H9 (cell line): ENCODE measurements at regions not wholly inside any gene's neighbourhood (a gene's known extent, or its start where the extent isn't known, plus 50 kb on each side); places are given as distances from the start of the nearest gene placed in this dataset.
"Not testable (repeated sequence)": the region's sequence is repeated elsewhere in the genome, so short reads cannot be mapped to it uniquely, and the experiment has no call there.

ENCODE experiments used
- DNase-seq: peaks from one replicate; pipeline ENCODE4 v3.0.0-alpha.2; 2017
- H2AFZ ChIP-seq: one replicate; pipeline ENCODE4 v1.6.1; 2013; ENCODE audit warnings: mild to moderate bottlenecking, low read length, control low read depth, moderate library complexity
- H2AK5ac ChIP-seq: 2 replicates; pipeline ENCODE4 v1.6.1; 2013; ENCODE audit warnings: low read length, control low read depth, mixed read lengths; ENCODE audit not compliant: insufficient read length
- H2BK120ac ChIP-seq: one replicate; pipeline ENCODE4 v1.6.1; 2013; ENCODE audit warnings: low read depth, mild to moderate bottlenecking, low read length, control low read depth, inconsistent platforms; ENCODE audit not compliant: poor library complexity, severe bottlenecking
- H2BK12ac ChIP-seq: 2 replicates; pipeline ENCODE4 v1.6.1; 2013; ENCODE audit warnings: low read length, control low read depth, mixed read lengths, low read depth; ENCODE audit not compliant: insufficient read length
- H2BK15ac ChIP-seq: 2 replicates; pipeline ENCODE4 v1.6.1; 2013; ENCODE audit warnings: low read depth, low read length, control low read depth
- H2BK20ac ChIP-seq: one replicate; pipeline ENCODE4 v1.6.1; 2013; ENCODE audit warnings: low read depth, mild to moderate bottlenecking, low read length, control low read depth, inconsistent platforms; ENCODE audit not compliant: poor library complexity, severe bottlenecking
- H2BK5ac ChIP-seq: 2 replicates; pipeline ENCODE4 v1.6.1; 2013; ENCODE audit warnings: low read length, control low read depth, mixed read lengths; ENCODE audit not compliant: insufficient read length
- H3K14ac ChIP-seq: 2 replicates; pipeline ENCODE4 v1.6.1; 2013; ENCODE audit warnings: low read length, control low read depth; ENCODE audit not compliant: insufficient read depth
- H3K18ac ChIP-seq: 2 replicates; pipeline ENCODE4 v1.6.1; 2013; ENCODE audit warnings: low read depth, mild to moderate bottlenecking, mixed read lengths, low read length, control low read depth; ENCODE audit not compliant: insufficient read length
- H3K23ac ChIP-seq: 2 replicates; pipeline ENCODE4 v1.6.1; 2013; ENCODE audit warnings: low read length, control low read depth, mixed read lengths, low read depth; ENCODE audit not compliant: insufficient read length
- H3K23me2 ChIP-seq: 2 replicates; pipeline ENCODE4 v1.6.1; 2013; ENCODE audit warnings: low read depth, mild to moderate bottlenecking, mixed read lengths, low read length, control low read depth; ENCODE audit not compliant: insufficient read length, poor library complexity, severe bottlenecking
- H3K27ac ChIP-seq: 2 replicates; pipeline ENCODE4 v1.5.1; 2013; ENCODE audit warnings: low read length, control low read depth, mixed read lengths, low read depth; ENCODE audit not compliant: insufficient read length
- H3K27me3 ChIP-seq: 2 replicates; pipeline ENCODE4 v1.6.1; 2013; ENCODE audit warnings: low read length, control low read depth, inconsistent platforms; ENCODE audit not compliant: insufficient read depth
- H3K4ac ChIP-seq: 2 replicates; pipeline ENCODE4 v1.6.1; 2013; ENCODE audit warnings: low read depth, mild to moderate bottlenecking, control low read depth, inconsistent platforms, low read length, moderate library complexity
- H3K4me1 ChIP-seq: 2 replicates; pipeline ENCODE4 v1.6.1; 2013; ENCODE audit warnings: low read length, control low read depth, inconsistent platforms; ENCODE audit not compliant: insufficient read depth
- H3K4me2 ChIP-seq: 2 replicates; pipeline ENCODE4 v1.6.1; 2013; ENCODE audit warnings: low read length, control low read depth, mixed read lengths; ENCODE audit not compliant: insufficient read length, insufficient read depth
- H3K56ac ChIP-seq: 2 replicates; pipeline ENCODE4 v1.6.1; 2013; ENCODE audit warnings: low read depth, mild to moderate bottlenecking, mixed read lengths, low read length, control low read depth; ENCODE audit not compliant: insufficient read length
- H3K79me1 ChIP-seq: 2 replicates; pipeline ENCODE4 v1.6.1; 2013; ENCODE audit warnings: low read depth, mild to moderate bottlenecking, moderate library complexity, low read length, control low read depth, inconsistent platforms; ENCODE audit not compliant: insufficient read depth, poor library complexity, severe bottlenecking
- H3K79me2 ChIP-seq: 2 replicates; pipeline ENCODE4 v1.6.1; 2013; ENCODE audit warnings: low read length, control low read depth, inconsistent platforms; ENCODE audit not compliant: insufficient read depth
- H3K9ac ChIP-seq: 2 replicates; pipeline ENCODE4 v1.6.1; 2013; ENCODE audit warnings: low read length, control low read depth, mixed read lengths; ENCODE audit not compliant: insufficient read length; ENCODE audit errors: extremely low read depth
- H3K9me3 ChIP-seq: one replicate; pipeline ENCODE4 v1.6.1; 2013; ENCODE audit warnings: low read depth, low read length, inconsistent platforms; ENCODE audit not compliant: control insufficient read depth
- H3T11ph ChIP-seq: one replicate; pipeline ENCODE4 v1.6.1; 2013; ENCODE audit warnings: mild to moderate bottlenecking, low read length, control low read depth, inconsistent platforms
- H4K20me1 ChIP-seq: one replicate; pipeline ENCODE4 v1.6.1; 2013; ENCODE audit not compliant: control insufficient read depth, insufficient read length, insufficient read depth
- H4K5ac ChIP-seq: 2 replicates; pipeline ENCODE4 v1.6.1; 2013; ENCODE audit warnings: low read depth, mild to moderate bottlenecking, mixed read lengths, low read length, control low read depth; ENCODE audit not compliant: insufficient read length
- H4K8ac ChIP-seq: replicated peaks from 2 replicates; pipeline ENCODE4 v1.6.1; 2013; ENCODE audit warnings: low read length, control low read depth, mixed read lengths, low read depth; ENCODE audit not compliant: insufficient read length
- H4K91ac ChIP-seq: 2 replicates; pipeline ENCODE4 v1.6.1; 2013; ENCODE audit warnings: low read depth, mild to moderate bottlenecking, moderate library complexity, mixed read lengths, low read length, control low read depth; ENCODE audit not compliant: insufficient read length
- H3K27ac Mint-ChIP-seq, 3 experiments: 2 replicates in 2 of 3; 3 replicates in 1 of 3; pipeline ENCODE4 v1.8.0; 2020 to 2021; ENCODE audit warnings: mixed read lengths in 3 of 3, mild to moderate bottlenecking in 1 of 3, moderate library complexity in 1 of 3
- H3K27me3 Mint-ChIP-seq: 2 replicates; pipeline ENCODE4 v1.8.0; 2021; ENCODE audit warnings: low read depth, mild to moderate bottlenecking, moderate library complexity, mixed read lengths
- H3K36me3 Mint-ChIP-seq, 3 experiments: 2 replicates in 2 of 3; 3 replicates in 1 of 3; pipeline ENCODE4 v1.8.0; 2020 to 2021; ENCODE audit warnings: low read depth in 3 of 3, mixed read lengths in 3 of 3; ENCODE audit not compliant: insufficient read depth in 1 of 3
- H3K4me1 Mint-ChIP-seq, 2 experiments: 2 replicates each; pipeline ENCODE4 v1.8.0; 2020; ENCODE audit warnings: mixed read lengths in 2 of 2
- H3K4me3 Mint-ChIP-seq, 2 experiments: 2 replicates in 1 of 2; 3 replicates in 1 of 2; pipeline ENCODE4 v1.8.0; 2020 to 2021; ENCODE audit warnings: mild to moderate bottlenecking in 2 of 2, mixed read lengths in 2 of 2, moderate library complexity in 1 of 2
- H3K9me3 Mint-ChIP-seq, 2 experiments: 2 replicates in 1 of 2; 3 replicates in 1 of 2; pipeline ENCODE4 v1.8.0; 2020; ENCODE audit warnings: mild to moderate bottlenecking in 2 of 2, mixed read lengths in 2 of 2, moderate library complexity in 1 of 2
- whole genome bisulfite sequencing: extraction: QIAGEN DNeasy Blood & Tissue Kit; methylation state at CpG from one replicate; pipeline ENCODE4 v1.1.7; 2013; ENCODE audit warnings: missing lambda C conversion rate, low lambda C conversion rate, mixed read lengths; ENCODE audit not compliant: insufficient read length; ENCODE audit errors: extremely low coverage; 5-methylcytosine and 5-hydroxymethylcytosine counted together
- TF ChIP-seq, protein P1 (sequence below): fragments of 200-600 bp; sonication (generic); conservative IDR thresholded peaks from 3 replicates; pipeline ENCODE4 v1.8.0; 2021; ENCODE audit warnings: antibody characterized with exemption, mild to moderate bottlenecking

DNA sequence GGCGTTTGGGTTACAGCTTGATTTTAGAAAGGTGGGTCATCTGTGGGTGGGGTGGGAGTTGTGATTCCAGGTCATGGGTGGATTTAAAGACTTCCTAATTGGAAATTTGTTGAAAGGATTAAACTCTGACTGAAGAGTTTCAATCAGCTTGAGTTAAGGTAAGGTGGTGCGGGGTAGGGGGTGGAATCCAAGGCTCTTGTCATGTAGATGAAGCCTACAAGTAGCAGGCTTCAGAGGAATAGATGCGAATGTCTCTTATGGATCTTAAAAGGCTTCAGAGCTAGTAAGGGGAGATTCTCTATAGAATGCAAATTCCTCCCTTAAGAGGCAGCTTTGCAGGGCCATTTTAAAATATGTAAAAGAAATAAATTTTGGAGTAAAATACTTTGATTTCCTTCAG, 645.3 kb downstream of the FRK start:
- Histone ChIP-seq H4K91ac (no peak overlapping the region), H3K14ac (no peak overlapping the region), H3K4me2 (no peak overlapping the region), H4K20me1 (no peaks in the 10 kb centered on the region), H3K79me1 (no peaks in the 10 kb centered on the region), H3K23ac (no peak overlapping the region), H4K8ac (no peak overlapping the region), H4K5ac (no peak overlapping the region), H2BK15ac (no peak overlapping the region), H3T11ph (no peak overlapping the region), H2BK12ac (no peak overlapping the region), H2BK120ac (no peak overlapping the region), H3K9ac (no peak overlapping the region), H3K18ac (no peak overlapping the region), H3K27ac (no peak overlapping the region), H3K79me2 (no peaks in the 10 kb centered on the region), H3K4me1 (no peaks in the 10 kb centered on the region; the same call in 1 of the 2 replicates), H3K27me3 (no peaks in the 10 kb centered on the region), H2AFZ (no peak overlapping the region), H3K9me3 (no peaks in the 10 kb centered on the region), H3K4ac (no peak overlapping the region), H2AK5ac (no peak overlapping the region), H3K56ac (no peak overlapping the region), H2BK5ac (no peak overlapping the region), H2BK20ac (no peak overlapping the region), H3K23me2 (no peaks in the 10 kb centered on the region)
- no CpG with 5 or more reads among the region's 3 CpGs for WGBS
- H3K4me3 Mint-ChIP-seq: peak overlapping the region; percentile 34 to 56; a peak in 4 of 5 replicates
- H3K27ac Mint-ChIP-seq: peak overlapping the region; percentile 87 to 99 (median 89); a peak in 6 of 7 replicates
- peaks cover 15 to 16% of the 10 kb centered on the region in 2 experiments for H3K9me3 Mint-ChIP-seq
- H3K4me1 Mint-ChIP-seq: peaks cover 32 to 33% of the 10 kb centered on the region in 2 experiments
- H3K27me3 Mint-ChIP-seq: peaks cover 2% of the 10 kb centered on the region; the same call in 1 of the 2 replicates
- TF ChIP-seq, protein P1, sequence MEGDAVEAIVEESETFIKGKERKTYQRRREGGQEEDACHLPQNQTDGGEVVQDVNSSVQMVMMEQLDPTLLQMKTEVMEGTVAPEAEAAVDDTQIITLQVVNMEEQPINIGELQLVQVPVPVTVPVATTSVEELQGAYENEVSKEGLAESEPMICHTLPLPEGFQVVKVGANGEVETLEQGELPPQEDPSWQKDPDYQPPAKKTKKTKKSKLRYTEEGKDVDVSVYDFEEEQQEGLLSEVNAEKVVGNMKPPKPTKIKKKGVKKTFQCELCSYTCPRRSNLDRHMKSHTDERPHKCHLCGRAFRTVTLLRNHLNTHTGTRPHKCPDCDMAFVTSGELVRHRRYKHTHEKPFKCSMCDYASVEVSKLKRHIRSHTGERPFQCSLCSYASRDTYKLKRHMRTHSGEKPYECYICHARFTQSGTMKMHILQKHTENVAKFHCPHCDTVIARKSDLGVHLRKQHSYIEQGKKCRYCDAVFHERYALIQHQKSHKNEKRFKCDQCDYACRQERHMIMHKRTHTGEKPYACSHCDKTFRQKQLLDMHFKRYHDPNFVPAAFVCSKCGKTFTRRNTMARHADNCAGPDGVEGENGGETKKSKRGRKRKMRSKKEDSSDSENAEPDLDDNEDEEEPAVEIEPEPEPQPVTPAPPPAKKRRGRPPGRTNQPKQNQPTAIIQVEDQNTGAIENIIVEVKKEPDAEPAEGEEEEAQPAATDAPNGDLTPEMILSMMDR: no peak
- H3K36me3 Mint-ChIP-seq: peaks cover 2 to 25% (median 18%) of the 10 kb centered on the region in 3 experiments; a peak in 6 of 7 replicates
- peak; percentile 73 for DNase-seq

DNA sequence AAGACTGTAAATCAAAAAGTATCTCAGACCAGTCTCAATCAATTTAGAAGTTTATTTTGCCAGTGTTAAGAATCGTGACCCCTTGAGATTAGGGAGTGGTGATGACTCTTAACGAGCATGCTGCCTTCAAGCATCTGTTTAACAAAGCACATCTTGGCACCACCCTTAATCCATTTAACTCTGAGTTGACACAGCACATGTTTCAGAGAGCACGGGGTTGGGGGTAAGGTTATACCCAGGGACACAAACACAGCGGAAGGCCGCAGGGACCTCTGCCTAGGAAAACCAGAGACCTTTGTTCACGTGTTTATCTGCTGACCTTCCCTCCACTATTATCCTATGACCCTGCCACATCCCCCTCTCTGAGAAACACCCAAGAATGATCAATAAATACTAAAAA, 645.8 kb downstream of the FRK start:
- Mint-ChIP-seq H3K4me1 (peaks cover 32 to 33% of the 10 kb centered on the region in 2 experiments), H3K36me3 (peaks cover 2 to 27% (median 18%) of the 10 kb centered on the region in 3 experiments; a peak in 6 of 7 replicates), H3K27ac (peak overlapping the region; percentile 87 to 99 (median 89); a peak in 6 of 7 replicates), H3K4me3 (peak overlapping the region; percentile 31 to 34; a peak in 2 of 5 replicates), H3K9me3 (peaks cover 16 to 17% of the 10 kb centered on the region in 2 experiments)
- not testable (repeated sequence) for H3K79me1 ChIP-seq, DNase-seq, H3K27me3 Mint-ChIP-seq, H3K4me2 ChIP-seq, H4K8ac ChIP-seq, H2BK12ac ChIP-seq, H3K9me3 ChIP-seq, H3K9ac ChIP-seq, H3K23ac ChIP-seq, H3K14ac ChIP-seq, H2BK15ac ChIP-seq, H2BK20ac ChIP-seq, H2BK120ac ChIP-seq, H3T11ph ChIP-seq, H3K4me1 ChIP-seq, H3K79me2 ChIP-seq, H3K4ac ChIP-seq, H2AFZ ChIP-seq, H2AK5ac ChIP-seq, H3K18ac ChIP-seq, H4K20me1 ChIP-seq, H4K5ac ChIP-seq, H2BK5ac ChIP-seq, H3K27ac ChIP-seq, H3K23me2 ChIP-seq, H4K91ac ChIP-seq, H3K27me3 ChIP-seq, H3K56ac ChIP-seq
- no CpG with 5 or more reads among the region's 6 CpGs for WGBS
